Activated CD8-positive, alpha-beta memory T cell treated with anti-CD3 and anti-CD28 coated beads, Interleukin-2, amount 50 U/mL, for 24 hours (primary cell): ENCODE measurements at regions not wholly inside any gene's neighbourhood (a gene's known extent, or its start where the extent isn't known, plus 50 kb on each side); places are given as distances from the start of the nearest gene placed in this dataset.
"Not testable (repeated sequence)": the region's sequence is repeated elsewhere in the genome, so short reads cannot be mapped to it uniquely, and the experiment has no call there.

Experiments
- DNase-seq: peaks from one replicate; pipeline ENCODE4 v3.0.0-alpha.2; 2020; ENCODE audit errors: extremely low read depth

GRCh38 chr13:50417597-50417996, 402.4 kb downstream of the KCNRG start:
- DNase-seq, result no peak

- DNase-seq, result no peak
Observed at GRCh38 chr13:50419331-50419865, 404.2 kb downstream of the KCNRG start.

GRCh38 chr13:50419896-50420295, 404.7 kb downstream of the KCNRG start:
- no peak for DNase-seq

GRCh38 chr13:50420718-50421472, 405.7 kb downstream of the KCNRG start:
- no peak for DNase-seq

GRCh38 chr13:50421473-50422130, 406.4 kb downstream of the KCNRG start:
- no peak for DNase-seq

- no peak for DNase-seq
Observed at GRCh38 chr13:50422181-50423148, 407.2 kb downstream of the KCNRG start.

- no peak for DNase-seq
Observed at GRCh38 chr13:50424993-50425392, 409.7 kb downstream of the KCNRG start.

GRCh38 chr13:50425772-50426171, 410.5 kb downstream of the KCNRG start:
- no peak for DNase-seq

GRCh38 chr13:50426927-50427326, 411.7 kb downstream of the KCNRG start:
- DNase-seq, result no peak

- not testable (repeated sequence) for DNase-seq
Observed at GRCh38 chr13:50427511-50427910, 412.3 kb downstream of the KCNRG start.

- DNase-seq, result no peak
Observed at GRCh38 chr13:50428183-50428877, 413.1 kb downstream of the KCNRG start.

GRCh38 chr13:50435011-50435410, 408.5 kb downstream of the DLEU7 start:
- DNase-seq, result no peak

- no peak for DNase-seq
Observed at GRCh38 chr13:50437252-50437651, 406.2 kb downstream of the DLEU7 start.

- DNase-seq, result no peak
Observed at GRCh38 chr13:50438351-50438750, 405.1 kb downstream of the DLEU7 start.

GRCh38 chr13:50441130-50441529, 402.4 kb downstream of the DLEU7 start:
- no peak for DNase-seq

GRCh38 chr13:50444726-50445125, 398.8 kb downstream of the DLEU7 start:
- DNase-seq, result no peak

- no peak for DNase-seq
Observed at GRCh38 chr13:50446611-50447010, 396.9 kb downstream of the DLEU7 start.

- no peak for DNase-seq
Observed at GRCh38 chr13:50448535-50448998, 394.9 kb downstream of the DLEU7 start.

GRCh38 chr13:50449465-50449864, 394.0 kb downstream of the DLEU7 start:
- no peak for DNase-seq

GRCh38 chr13:50450279-50450678, 393.2 kb downstream of the DLEU7 start:
- DNase-seq, result no peak

- no peak for DNase-seq
Observed at GRCh38 chr13:50451609-50452008, 391.9 kb downstream of the DLEU7 start.
